GM19035 (cell line): ENCODE measurements at regions not wholly inside any gene's neighbourhood (a gene's known extent, or its start where the extent isn't known, plus 50 kb on each side); places are given as distances from the start of the nearest gene placed in this dataset.
"Not testable (repeated sequence)": the region's sequence is repeated elsewhere in the genome, so short reads cannot be mapped to it uniquely, and the experiment has no call there.

ENCODE experiments used
- ATAC-seq: cut with Tn5 transposase; IDR thresholded peaks from one replicate; pipeline ENCODE4 v1.9.1; 2021; ENCODE audit not compliant: unreplicated experiment

DNA sequence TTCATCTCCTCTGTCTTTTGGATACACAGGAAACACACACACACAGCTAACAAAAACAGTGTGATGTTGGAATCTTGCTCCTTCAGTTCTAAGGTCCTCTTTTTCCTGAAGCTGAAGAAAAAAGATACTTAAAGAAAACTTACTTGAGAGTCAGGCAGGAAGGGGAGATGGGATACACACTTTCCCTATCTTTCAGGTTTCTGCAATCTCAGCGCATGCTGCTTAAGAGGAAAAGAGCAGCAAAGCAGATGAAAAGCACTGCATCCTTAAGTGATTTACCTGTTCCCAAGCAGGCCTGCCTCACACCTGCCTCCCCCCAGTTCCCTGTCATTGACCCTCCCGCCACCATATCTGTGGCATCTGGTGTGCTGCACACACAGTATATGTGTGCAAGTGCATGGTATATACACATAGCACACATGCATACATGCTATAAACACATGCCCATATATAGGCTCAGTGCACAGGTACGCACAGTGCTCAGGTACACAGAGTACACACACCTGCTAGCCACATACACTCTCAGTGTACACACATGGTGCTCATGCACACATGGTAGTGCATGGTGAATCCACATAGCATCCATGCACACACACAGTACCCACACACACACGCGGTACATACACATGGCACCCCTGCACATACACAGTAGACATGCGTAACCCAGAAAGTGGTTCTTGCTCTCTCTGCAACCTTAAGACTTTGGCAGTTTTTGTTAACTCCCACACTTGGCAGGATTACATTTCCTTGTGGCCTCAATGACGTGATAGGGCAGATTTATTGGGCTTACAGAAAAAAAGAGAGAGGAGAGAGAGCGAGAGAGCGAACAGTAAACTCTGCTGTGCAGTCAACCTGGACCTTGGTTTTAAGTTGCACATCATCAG, 166.9 kb downstream of the TOMM20 start:
- ATAC-seq = peak; percentile 4

GRCh38 chr1:234960722-234961455, 167.7 kb downstream of the TOMM20 start:
- ATAC-seq = no peak

- no peak for ATAC-seq
Measured at GRCh38 chr1:234958706-234959657, 169.7 kb downstream of the TOMM20 start.

DNA sequence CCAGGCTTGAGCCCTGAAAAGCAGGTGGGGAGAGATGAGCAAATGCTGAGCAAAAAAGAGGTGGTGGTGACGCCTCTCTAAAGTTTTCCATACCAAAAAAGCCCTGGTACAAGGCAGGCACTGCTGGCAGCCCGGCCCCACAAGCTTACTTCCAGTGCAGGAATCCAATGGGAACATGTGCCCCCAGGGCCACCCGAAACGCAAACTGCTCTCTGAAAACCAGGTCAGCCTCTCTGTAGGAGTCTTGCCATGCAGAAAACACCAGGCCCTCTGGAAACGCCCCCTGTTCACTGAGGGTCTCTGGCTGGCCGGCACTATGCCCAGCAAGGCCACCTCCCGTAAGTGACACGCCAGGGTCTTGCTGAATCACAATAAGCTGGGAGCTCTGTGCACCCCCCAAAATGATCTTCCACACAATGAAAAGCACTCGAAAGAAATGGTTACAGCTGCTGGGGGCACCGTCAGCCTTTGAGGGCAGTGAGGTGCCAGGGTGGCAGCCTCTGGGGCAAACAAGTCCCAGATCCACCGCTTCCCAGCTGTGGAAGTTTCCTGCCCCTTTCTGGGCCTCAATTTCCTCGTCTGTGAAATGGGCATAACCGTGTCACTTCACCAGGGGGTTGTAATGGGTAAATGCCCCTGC, 170.5 kb downstream of the TOMM20 start:
- no peak for ATAC-seq

- no peak for ATAC-seq
Measured at GRCh38 chr1:234957330-234958065, 171.1 kb downstream of the TOMM20 start.

- no peak for ATAC-seq
Measured at GRCh38 chr1:234956821-234957329, 171.8 kb downstream of the TOMM20 start.

DNA sequence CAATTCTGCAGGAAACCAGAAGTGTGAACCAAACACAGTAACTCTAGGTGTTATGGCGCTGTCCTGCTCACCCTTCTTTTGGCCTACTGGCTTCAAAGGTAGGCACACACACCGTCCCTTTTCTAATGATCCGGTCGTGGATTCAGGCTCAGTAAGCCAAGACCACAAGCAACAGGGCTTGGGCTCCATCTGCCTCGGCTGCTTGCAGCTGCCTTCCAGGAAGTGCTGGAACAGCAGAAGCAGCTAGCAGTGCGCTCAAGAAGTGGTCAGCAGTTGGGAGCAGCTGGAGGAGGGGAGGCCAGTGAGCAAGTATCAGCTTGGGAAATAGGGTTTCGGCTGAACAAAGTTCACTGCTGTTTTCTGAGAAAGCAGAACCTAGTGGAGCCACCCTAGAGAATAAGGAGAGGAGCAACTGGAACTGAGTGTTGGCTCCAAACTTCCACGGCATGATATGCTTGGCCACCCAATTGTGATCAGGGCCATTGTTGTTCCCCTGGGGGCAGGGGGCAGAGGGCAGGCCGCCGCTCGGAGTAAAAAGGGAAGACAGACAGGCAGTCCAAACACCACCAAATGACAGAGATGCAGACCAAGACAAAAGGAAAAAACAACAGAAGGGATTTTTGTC, 173.4 kb downstream of the TOMM20 start:
- ATAC-seq = no peak

DNA sequence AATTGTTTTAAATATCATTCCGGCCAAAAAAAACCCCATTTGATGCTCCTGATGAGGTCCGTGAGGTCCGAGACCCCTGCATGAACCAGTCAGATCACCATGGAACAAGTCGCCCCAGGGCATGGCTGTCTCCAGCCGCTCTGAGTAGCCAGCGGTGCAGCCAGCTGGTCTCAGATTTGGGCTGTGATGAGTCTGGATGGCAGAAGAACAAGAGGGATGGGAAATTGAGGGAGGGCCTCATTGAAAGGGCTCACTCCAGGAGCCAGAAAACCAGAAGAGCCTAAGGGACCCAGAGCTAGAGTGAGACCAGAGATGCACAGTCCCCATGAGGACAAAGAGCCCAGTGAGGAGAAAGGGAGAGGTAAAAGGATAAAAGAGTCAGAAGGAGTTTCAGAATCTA, 174.0 kb downstream of the TOMM20 start:
- ATAC-seq = no peak

DNA sequence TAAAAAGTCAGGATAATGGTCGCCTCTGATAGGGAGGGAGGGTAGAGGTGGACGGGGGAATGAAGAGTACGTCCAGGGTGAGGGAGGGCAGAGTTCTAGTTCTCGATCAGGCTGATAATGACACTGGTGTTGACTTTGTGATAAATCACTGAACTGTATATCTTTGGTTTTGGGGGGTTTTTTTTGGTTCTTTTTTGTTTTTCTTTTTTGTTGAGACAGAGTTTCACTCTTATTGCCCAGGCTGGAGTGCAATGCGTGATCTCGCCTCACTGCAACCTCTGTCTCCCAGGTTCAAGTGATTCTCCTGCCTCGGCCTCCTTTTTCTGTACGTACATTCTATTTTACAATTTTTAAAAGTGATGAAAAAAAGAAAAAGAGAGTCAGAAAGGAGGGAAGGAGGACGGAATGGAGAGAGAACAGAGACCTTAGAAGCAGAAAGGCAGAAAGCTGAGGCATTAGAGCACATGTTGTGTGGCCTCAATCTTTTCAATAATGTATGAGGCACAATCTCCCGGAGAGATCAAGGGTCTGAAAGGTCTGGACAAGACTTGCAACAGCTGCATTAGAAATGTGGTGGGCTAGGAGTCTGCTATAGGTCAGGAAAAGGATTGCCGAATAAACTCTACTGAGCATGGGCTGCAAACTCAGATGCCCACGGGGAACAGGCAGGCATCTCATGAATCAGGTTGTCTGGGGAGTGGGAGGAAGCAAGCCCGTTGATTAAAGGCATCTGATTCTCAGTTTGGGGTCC, 174.8 kb downstream of the TOMM20 start:
- ATAC-seq = no peak

- ATAC-seq = no peak
Measured at GRCh38 chr1:234950598-234950997, 178.0 kb downstream of the TOMM20 start.

- not testable (repeated sequence) for ATAC-seq
Measured at GRCh38 chr1:234949528-234949927, 179.1 kb downstream of the TOMM20 start.

DNA sequence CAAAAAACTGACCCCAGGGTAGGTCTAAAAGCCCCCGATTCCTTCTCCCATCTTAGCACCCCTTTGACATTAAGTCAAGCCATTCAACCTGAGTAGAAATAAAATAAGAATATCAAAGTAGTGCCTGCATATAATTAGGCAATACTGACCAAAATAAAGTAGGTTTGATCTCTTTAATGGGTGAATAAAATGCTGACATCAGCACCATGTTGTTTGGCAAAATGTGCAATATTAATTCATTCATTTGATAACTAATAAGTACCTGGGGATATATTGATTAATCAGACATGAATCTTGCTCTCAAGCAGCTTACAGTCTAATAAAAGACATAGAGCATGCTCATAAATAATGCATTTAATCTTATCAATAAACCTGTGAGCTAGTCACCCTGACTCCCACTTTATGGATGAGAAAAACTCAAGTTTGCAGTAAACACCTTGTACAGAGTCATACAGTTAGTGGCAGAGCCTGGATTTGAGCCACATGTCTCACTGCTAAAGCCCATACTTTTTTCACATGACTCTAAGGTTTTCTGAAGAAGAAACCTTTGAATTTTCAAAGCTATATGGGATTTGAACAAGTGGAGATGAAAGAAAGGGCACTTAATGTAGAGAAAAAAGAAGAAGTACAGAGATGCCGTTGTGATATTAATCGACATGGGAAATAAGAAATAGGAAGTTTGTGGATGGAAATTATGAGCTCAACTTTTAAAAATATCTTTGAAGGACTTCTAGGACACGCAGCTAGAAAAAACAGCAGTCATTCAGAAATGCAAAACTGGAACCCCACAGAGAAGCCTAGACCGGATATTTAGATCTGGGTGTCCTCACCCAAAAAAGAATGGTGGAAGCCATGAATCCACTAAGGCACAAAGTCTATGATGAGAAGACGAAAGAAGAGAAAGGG, 183.9 kb downstream of the TOMM20 start:
- no peak for ATAC-seq

GRCh38 chr1:234943836-234944402, 184.7 kb downstream of the TOMM20 start:
- ATAC-seq = no peak

- no peak for ATAC-seq
Measured at GRCh38 chr1:234942879-234943506, 185.6 kb downstream of the TOMM20 start.

DNA sequence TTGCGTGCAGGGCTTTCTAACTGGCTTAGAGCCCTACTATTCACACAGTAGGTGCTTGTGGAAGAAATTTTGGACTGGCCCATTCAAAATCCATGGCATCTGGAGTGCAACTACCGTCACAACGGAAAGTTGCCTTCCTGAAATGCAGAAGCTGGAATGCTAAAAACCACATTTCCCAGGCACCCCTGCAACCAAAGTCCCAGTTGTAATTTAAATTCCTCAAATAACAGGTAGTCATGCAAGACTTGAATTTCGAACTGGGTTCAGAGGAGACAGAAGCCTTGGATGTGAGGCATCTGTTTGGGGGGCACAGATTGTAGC, 186.7 kb downstream of the TOMM20 start:
- no peak for ATAC-seq

DNA sequence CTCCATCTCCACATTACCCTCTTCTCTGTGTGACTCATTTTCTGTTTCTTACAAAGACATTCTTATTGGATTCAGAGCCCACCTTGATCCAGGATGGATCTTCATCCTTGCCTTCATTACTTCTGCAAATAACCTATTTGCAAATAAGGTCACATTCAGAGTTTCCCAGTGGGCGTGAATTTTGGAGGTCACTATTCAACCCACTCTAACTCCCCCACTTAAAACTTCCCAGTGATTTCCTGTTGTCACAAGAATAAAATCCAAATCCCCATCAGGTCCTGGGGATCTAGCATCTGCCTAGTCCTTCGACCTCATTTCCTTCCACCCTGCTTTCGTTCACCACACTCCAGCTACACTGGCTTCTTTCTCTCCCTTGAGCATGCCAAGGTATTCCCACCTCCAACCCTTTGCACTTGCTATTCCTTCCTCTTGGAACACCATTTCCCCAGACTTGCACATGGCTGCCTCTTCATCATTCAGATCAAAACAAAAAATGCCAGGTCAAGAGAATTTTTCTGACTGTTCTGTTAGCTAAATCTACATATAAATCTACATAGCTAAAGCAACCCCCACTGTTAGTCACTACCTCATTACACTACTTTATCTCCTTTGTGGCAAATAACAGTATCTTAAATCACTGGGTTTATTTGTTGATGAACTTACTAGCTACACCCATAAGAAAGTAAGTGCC, 187.2 kb downstream of the TOMM20 start:
- ATAC-seq = no peak
